NCI-H146 (cell line): ENCODE measurements at regions not wholly inside any gene's neighbourhood (a gene's known extent, or its start where the extent isn't known, plus 50 kb on each side); places are given as distances from the start of the nearest gene placed in this dataset.
A peak's percentile ranks its signal among the peaks of the same experiment; 100 is the strongest.

ENCODE experiments used
- DNase-seq: peaks from one replicate; lab custom pipeline; 2025; lab: John Stamatoyannopoulos, UW

GRCh38 chr2:120548627-120549608 lies 186.8 kb upstream of the GLI2 start:
- no peak for DNase-seq

- DNase-seq, result no peak
Observed at GRCh38 chr2:120549841-120550240, 185.8 kb upstream of the GLI2 start.

GRCh38 chr2:120550282-120550681 lies 185.4 kb upstream of the GLI2 start:
- DNase-seq, result no peak

DNA sequence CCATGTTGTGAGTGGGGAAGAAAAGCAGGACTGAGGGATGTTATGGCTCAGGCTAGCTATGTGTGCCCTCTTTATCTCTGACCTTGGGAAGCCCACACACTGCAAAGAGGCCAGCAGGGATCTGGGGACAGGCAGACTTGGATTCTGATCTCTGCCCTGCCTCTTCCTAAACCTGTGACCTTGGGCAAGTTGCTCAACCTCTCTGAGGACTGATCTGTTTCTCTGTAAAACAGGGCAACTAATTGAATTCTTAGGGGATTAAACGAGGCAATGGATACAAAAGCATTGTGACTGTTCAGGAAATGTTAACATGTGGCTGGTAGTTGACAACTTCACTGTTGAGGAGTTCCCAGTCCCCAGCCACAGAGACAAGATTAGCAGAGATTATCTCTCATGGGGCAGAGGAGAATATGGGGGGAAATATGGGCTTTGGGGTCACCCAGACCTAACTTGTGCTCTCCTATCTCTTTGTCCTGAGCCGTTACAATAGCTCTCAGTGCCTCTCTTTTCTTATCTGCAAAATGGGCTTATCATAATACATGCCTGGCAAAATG lies 184.7 kb upstream of the GLI2 start:
- DNase-seq, result no peak

DNA sequence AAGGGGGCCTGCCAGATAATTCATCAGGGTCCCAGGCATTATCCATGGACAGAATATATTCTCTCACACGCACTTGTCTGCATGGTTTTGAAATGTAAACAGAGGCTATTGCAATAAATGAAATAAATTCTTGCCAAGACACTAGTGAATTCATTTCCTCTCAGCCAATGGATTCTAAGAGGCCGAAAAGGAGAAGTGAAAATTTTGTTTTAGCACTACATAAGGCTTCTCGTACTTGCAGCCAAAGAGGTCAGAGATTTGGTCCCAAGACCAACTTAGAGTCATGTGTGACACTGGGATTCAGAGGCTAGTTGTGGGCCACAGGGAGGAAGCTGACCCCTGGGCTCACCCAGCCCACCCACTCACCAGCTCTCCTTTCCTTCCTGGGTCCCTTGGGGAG lies 184.1 kb upstream of the GLI2 start:
- DNase-seq, result no peak

GRCh38 chr2:120552079-120552478 lies 183.6 kb upstream of the GLI2 start:
- DNase-seq, result no peak

GRCh38 chr2:120552800-120553481 lies 182.7 kb upstream of the GLI2 start:
- peak; percentile 64 for DNase-seq

DNA sequence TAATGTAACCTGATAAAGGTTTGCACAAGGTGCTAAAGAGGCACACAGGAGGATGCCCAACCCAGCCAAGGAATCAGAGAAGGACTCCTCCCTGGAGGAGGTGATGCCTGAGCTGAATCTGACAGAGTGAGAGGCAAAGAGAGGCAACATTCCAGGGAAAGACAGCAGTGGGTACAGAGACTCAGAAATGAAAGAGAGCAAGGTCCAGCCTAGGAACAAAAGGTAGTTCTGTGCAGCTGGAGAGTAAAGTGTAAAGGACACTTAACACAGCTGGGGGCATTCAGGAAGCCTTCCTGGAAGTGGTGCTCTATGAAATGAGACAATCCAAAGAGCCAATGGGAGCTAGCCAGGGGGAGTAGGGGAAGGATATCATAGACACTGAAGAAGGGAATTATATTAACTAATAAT lies 181.0 kb upstream of the GLI2 start:
- no peak for DNase-seq

GRCh38 chr2:120555092-120555491 lies 180.6 kb upstream of the GLI2 start:
- DNase-seq, result no peak

DNA sequence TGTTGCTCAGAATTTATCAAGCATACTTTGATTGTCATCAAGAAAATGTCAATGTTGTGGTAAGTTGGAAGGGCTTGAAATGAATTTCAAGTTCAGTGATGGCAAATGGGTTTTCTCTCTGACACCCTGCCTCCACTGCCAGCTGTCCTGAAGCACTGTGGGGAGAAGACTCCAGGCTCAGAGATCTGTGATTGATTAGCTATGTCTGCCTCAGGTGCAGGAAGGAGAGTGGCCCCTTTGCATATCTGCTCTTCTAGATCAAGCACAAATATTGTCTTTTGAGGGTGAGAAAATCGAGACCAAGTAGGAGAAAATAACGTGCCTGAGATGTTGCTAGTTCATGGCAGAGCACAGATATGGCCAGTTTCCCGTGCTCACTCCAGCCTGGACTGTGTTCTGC lies 178.8 kb upstream of the GLI2 start:
- DNase-seq, result no peak

DNA sequence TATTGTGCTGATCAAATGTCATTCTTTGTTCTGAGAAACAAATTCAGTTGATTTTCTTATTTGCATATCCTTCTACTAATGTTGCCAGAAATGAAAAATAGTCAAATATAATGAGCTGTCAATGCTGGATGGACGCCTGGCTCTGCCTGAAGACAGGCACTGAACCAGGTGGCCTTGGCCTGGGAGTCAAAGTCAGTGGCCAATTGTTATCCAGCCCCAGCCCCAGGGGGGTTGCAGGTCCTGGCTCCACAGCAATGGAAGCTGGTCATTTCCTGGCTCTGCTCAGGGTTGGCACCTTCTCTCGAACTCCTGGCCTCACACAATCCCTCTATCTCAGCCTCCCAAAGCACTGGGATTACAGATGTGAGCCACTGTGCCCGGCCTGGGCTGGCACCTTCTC lies 176.8 kb upstream of the GLI2 start:
- no peak for DNase-seq

- DNase-seq, result no peak
Observed at GRCh38 chr2:120559401-120559800, 176.3 kb upstream of the GLI2 start.

- DNase-seq, result no peak
Observed at GRCh38 chr2:120560330-120560729, 175.3 kb upstream of the GLI2 start.

DNA sequence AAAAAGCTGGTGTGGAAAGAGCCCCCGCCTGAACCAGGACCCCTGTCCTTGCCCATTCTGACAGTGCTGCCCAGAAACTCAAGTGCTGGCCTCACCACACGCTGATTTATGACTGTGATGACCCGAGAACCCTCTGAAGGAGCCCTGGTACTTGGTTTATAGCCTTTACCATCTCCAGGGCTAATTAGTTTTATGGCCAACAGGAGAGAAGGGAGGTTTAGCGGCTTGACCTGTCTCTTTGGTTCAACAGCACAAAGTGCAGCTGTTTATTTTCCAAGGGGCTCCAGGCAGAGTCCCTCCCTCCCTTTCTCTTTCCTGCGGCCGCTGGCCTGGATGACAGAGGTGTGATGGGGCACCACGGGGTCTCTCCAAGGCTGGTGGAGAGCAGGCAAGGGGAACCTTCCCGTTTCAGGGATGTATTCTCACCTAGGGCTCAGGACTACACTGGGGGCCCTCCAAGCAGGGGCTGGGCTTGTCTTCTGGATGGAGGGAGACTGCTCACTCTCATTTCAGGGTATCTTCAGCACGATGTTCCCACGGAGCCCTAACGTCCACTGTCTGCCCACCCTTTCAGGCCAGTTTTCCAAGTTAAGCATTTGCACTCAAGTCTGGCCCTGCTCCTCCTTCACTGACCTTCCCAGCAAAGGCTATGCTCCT lies 174.2 kb upstream of the GLI2 start:
- DNase-seq, result no peak

DNA sequence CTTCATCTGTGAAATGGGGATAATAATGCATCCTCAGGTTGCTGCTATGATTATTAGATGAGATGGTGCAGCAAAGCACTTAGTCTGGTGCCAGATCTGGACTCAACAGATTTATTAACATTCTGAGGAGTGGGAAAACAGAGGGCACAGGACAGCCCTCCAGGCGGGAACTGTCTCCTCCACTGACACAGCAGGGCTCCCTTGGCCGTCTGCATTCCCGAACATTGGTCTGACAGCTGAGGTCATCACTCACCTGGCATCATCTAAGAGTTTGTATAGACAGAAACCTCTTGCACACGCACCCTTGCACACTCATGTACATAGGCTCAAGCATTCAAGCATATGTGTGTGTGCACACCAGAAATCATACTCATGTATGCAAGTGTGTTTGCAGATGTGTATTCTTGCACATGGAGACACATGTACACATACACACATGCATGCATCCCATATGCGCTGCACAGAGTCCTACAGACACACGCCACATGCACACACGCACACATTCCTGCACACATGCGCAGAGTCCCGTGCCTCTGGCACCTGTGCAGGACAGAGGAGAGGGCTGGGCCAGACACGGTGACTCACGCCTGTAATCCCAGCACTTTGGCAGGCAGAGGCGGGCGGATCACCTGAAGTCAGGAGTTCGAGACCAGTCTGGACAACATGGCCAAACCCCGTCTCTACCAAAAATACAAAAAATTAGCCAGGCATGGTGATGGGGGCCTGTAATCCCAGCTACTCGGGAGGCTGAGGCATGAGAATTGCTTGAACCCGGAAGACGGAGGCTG lies 173.3 kb upstream of the GLI2 start:
- DNase-seq, result no peak

DNA sequence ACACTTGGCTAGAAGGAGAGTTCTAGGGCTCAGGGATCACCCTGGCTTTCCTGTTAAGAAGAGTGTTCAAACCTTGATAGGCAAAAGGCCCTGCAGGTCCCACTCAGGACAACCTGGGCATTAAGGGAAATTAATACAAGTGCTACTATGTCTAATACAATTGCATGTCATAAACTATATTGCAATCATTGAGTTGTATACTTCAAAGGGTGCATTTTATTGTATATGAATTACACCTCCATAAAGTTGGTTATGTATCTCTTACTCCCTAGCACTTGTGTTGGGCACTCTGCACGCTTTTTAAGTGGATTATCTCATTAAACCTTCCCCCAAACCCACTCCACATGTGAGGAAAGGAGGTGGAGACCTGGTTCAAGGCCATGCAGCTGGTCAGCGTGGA lies 172.1 kb upstream of the GLI2 start:
- no peak for DNase-seq

DNA sequence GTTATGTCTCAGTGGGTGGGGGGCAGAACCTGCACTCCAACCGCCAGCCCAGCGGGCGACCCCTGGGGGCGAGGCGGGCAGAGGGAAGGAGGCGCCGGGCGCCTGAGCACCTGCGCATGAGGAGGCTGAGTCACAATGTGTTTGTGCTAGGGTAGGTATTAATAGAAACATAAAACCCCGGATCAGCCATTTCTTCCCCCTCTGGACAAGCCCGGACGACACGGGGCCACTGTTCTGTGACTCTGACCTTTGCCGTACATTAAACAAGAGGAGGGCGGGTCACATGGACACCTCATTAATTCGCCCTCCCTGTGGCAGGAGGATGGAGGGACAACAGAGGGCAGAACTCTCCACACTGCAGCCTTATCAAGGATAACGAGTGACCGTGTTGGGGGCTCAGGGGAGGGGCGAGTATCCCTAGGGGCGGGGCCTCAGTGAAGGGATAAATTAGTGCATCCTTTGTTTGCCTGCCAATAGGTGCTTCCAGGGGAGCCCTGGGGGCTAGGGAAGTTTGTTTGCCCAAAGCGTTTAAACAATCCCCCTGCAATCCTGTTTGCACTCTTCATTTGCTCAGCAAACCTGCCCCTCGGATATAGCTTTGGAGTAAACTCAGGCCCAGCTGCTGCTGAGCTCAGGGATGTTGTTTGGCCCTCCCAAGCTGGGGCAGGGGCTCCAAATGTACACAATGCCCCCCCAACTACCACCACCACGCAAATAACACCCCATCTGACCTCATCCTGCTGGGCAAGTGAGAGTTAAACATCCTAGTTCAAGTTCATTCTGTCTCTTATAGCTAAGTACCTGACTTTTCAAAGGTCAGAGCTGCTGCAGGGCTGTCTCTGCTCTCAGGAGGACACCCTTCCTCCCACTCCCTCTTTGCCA lies 171.2 kb upstream of the GLI2 start:
- DNase-seq, result peak; percentile 78

- DNase-seq, result no peak
Observed at GRCh38 chr2:120565095-120565460, 170.6 kb upstream of the GLI2 start.

GRCh38 chr2:120565929-120566328 lies 169.7 kb upstream of the GLI2 start:
- no peak for DNase-seq

- DNase-seq, result no peak
Observed at GRCh38 chr2:120566331-120567035, 169.2 kb upstream of the GLI2 start.
